Activated T-cell treated with anti-CD3 and anti-CD28 coated beads for 4 hours (primary cell): ENCODE measurements at regions not wholly inside any gene's neighbourhood (a gene's known extent, or its start where the extent isn't known, plus 50 kb on each side); places are given as distances from the start of the nearest gene placed in this dataset.

ENCODE experiments used
- DNase-seq: peaks from one replicate; pipeline ENCODE4 v3.0.0-alpha.2; 2020

DNA sequence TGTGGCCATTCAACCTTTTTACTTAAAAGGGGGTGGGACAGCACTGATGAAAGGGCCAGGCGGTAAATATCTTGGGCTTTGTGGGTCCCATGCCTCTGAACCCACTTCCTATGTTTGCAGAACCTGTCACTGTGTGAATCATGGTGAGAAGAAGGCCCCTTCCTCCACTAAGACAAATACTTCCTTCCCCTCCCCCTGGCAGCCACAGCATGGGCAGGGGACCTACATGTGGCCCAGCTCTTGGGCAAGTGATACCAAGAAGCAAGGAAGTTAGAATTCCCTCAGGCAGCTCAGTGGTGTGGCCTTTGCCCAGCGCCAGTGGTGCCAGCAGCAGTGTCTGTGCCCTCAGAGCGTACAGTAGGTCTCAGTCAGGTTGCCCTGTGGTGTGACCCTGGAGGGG is 168.6 kb downstream of the TRIM33 start:
- no peak for DNase-seq

DNA sequence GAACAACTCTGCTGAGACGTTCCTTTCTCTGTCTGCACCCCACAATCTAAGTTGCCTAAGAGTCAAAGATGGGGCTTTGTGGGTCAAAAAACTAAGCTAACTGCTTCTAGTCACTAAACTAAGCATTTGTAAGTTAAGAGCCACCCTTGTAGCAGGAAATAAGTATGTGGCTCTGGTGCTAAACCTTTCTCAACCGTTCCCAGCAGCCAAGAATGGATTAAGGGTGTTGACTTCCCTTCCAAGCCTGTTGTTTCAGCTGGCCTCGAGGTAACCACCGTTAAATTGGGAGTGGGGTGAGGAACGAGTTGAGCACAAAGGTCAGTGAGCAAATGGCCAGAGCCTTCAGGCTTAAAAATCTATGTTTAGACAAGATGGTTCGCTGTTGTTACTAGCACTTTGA is 169.1 kb downstream of the TRIM33 start:
- DNase-seq = no peak

DNA sequence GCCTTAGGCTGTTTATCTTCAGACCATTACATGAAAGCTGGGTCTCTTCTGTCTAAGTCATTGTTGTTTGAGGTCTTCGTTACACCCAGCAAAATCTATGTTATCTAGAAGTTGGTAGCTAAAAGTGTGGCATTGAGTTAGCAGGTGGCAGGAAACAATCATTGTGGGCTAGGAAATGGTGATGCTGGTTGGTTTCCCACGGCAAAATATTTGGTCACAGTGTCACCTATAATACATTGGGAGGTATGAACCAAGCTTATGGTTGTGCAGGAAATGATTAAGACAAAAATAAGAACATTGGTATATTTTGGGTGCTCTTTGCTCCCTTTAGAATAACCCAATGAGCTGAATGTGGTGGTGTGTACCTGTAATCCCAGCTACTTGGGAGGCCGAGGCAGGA is 169.7 kb downstream of the TRIM33 start:
- no peak for DNase-seq

DNA sequence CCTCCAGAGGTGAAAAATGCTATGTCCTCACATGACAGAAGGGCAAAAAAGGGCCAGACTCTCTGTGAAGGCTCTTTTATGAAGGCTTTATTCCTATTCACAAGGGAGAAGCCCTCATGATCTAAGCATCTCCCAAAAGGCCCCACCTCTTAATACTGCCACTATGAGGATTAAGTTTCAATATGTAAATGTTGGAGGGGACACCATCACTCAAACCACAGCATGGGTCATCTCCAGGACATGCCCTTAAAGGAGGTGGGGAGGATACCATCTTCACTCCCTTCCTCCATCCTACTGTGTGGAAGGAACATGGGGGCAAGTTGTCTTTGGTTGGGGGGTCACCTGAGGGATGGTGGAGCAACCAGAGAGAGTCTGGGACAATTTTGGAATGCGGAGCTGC is 170.1 kb downstream of the TRIM33 start:
- no peak for DNase-seq

DNA sequence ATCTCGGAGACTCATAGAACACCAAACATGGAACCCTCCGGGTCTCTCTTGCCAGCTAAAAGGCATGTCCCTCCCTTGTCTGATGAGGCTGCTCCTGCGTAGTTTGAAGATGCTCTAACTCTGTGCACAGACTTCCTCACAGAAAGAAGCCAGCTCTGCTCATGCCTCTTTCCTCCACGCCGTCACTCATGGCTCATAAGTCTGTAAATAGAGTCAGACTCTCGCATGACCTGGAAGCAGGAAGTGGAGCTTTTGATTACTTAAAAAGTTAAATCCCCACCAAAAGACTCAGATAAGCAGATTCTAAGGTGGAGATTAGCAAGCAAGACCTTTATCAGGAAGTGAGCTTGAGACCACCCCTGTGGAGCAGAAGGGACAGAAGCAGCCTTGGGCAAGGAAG is 171.6 kb downstream of the TRIM33 start:
- no peak for DNase-seq

DNA sequence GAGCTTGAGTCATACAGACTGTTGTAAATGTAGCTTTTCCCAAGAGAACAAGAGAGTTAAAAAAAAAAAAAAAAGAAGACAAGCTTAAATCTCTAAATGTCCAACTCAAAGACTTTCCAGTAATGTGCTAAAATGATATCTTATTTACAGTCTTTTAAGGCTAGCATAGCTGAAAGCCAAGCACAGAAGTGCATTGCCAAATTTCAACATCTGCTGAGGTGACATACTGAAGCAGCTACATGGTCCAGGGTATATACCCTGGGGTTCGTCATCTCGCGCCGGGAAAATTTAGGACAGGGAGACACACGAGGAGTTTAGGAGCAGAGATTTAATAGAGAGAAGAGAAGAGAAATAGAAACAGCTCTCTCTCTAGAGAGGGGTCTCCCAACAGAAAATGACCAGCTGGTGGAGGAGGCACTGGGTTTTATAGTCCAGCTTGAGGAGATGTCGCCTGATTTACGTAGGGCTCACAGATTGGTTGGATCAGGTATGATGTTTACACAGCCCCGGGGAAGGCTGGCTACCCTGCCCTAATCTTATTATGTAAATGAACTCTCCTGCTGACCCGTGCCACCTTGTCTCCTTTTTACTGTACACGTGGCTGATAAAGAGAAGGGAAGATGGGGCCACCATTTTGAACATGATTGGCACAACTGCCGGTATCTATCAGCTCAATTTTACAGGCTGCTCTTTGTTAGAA is 172.7 kb downstream of the TRIM33 start:
- no peak for DNase-seq

DNA sequence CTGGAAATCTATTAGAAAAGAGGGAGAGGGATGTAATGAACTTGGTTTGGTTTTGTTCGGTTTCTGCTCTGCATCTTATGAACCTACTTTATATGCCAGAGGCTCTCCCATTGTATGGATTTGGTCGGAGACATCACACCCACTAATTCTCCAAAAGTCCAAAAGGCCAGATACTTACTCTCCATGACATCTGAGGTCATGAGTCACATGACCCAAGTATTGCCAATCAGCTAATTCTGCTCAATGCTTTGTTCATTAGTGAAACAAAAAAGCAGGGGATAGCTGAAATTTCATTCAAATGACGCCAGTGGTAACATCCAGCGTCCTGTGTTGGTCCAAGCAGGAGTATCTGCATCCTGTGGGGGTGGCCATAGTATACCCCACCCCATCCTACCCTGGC is 173.6 kb downstream of the TRIM33 start:
- DNase-seq = no peak

DNA sequence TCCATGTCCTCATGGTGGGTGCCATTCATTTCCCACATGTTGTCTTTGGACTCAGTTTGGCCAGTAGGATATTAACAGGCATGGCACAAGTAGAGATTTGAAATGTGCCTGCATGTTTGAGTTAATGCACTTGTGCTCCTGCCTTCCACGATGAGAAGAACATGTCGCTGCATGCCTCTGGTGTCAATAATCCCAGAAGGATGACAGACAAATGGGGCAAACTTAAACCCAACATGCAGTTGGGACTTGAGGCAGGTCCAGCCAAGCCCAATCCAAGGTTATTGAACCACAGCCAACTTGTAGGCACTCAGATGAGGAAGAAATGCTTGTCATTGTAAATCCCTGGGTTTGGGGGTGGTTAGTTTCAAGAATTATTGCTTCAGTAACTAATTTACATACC is 174.6 kb downstream of the TRIM33 start:
- no peak for DNase-seq

DNA sequence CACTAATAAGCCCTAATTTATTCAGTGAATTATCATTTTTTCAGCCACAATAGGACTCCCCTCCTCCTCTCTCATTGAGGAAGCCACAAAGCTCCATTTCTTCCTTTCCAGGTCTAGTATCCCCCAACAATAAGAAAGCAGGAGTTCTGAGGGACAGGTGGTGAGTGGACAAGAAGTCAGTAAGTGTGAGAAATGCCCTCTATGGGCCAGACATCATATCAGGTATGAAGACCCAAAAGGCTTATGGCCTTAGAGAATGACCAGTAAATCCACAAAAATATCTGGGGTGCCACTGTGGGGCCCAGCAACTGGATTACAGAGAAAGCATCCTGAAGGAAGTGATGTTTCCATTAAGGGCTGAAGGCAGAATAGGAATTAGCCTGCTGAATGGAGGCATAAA is 175.7 kb downstream of the TRIM33 start:
- DNase-seq = no peak

DNA sequence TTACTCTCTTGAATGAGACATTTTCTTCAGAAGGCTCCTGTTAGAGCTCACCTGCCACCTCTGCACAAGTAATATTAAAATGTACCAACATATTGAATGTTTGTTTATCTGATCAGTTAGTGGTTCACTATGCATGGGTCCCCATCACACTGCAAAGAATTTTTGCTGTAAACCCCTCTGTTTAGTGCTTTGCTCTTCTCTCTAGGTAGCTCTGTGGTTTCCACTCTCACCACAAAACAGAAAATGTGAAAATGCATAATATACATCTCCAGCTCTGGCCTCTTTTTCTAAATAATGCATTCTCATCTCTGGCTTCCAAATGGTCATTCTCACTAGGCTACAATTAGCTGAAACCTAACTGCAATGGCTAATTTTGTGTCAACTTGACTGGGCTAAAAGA is 176.7 kb downstream of the TRIM33 start:
- DNase-seq = no peak

DNA sequence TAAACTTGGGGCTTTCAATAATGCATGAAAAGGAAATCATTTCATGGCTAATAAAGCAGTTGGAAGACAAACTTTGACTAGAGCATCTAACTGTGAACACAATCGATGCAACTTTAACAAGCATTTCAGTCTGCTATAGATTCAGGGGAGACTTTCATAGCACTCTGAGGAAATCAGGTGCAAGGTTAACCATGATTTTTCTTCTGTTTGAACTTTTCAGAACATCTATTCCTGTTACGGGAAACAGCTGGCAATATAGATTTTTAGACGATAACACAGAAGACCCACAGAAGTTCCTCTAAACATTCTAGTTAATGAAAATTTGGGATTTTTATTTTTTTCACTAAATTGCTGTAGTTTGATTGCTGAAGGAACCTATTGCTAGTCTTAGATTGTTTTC is 177.3 kb downstream of the TRIM33 start:
- DNase-seq = no peak

DNA sequence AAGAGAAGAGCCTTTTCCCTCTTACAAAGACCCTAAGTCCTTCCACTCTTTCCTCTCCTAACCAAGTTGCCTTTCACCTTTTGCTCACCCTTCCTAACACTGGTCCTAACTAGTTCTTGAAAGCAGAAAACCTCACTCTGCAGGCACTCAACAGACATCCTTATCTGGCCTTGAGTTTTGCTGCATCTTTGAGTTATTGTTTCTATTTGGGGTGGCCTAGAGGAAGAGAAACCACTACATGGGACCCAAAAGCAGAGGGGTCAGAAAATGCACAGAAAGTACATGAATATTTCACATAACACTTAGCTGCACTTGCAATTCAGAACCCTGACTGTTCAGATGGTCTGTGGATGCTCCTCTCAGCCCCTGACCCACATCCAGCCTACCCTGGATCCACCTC is 178.3 kb upstream of the SYT6 start:
- DNase-seq = no peak

DNA sequence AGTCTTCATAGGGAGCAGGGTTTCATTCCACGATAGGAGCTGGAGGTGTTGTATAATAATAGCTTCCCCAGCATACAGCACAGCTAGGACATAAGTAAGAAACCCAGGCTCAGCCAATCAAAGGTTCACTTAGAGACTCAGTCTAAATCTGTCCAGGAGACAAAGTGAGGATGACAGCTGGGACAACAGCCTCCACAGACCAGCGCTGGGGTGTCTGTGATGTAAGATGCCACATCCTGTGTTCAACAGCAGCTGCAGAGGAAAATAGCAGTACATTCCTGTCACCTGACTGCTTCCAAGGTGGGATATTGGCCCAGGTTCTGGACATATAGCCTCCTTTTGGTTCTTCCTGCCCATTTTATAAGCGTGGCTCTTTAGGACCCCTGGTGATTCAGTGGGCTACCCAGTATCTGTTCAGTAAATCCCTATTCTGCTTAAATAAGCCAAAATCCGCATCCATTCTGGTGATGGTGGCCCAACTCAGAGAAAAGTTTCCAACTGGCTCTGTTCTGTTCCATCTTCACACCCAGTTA is 176.8 kb upstream of the SYT6 start:
- no peak for DNase-seq

DNA sequence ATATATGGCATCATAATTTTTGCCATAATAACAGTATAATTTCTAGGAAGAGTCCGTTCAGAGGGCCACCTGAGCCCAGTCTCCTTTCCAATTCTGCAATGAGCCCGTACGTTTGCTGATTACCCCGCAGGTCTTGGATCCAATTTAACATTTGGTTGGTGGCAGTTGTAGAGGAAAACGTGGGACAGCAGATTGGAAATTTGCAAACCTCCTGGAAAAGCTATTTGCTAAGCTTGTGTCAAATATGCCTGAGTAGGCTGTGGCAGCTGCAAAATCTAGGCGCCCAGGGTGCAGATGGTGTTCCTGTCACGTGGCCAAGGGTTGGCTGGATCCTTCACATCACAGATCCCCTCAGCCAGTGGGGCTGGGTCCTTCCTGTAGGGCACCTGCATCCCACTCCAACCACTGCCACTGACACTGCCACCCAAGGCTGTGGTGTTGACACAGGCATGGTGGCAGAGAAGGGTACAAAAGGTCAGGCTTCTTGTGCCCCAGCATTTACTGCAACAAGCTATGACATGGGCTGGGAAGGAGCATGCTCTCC is 174.8 kb upstream of the SYT6 start:
- DNase-seq = no peak

DNA sequence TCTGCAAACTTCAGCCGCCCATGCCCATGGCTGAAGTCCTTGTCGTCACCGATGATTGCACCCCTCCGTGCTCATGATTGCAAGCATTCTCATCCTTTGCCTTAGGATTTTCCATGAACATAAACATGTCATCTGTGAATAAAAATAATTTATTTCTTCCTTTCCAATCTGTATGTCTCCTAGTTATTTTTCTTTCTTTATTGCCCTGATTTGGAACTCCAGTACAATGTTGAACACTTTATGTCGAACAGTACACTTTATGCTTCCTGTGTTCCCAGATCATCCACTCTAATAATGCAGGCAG is 170.9 kb upstream of the SYT6 start:
- DNase-seq = no peak

DNA sequence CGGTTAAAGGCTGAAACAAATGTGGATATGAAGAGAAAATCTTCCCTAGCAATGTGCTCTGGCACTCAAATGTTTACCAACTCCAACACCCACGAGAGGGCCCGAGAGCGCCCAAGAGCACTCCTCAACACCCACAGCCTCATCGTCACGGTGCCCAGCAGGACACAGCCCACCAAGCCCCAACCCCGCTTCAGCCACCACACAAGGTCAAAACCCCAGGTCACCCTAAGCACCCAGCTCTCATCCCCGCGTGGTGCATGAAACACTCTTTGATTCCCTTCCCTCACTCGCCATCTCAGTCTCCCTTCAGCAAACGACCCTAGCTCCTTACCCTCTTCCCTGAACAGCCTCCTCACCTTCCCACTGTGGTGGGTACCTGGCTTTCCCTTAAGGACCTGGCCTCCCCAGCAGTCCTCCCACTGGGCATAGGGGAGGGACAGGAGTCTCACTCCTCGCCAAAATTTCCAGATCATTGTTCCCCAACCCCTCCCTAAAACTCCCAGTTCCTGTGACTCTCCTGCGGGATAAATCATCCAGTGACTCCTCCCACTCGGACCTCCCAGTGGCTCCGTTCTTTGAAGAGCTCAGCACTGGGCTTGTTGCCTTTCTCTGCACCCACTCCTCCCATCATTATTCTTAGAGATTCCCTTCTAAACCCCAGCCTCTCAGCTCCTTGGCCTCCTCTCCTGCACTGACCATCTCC is 170.4 kb upstream of the SYT6 start:
- no peak for DNase-seq

DNA sequence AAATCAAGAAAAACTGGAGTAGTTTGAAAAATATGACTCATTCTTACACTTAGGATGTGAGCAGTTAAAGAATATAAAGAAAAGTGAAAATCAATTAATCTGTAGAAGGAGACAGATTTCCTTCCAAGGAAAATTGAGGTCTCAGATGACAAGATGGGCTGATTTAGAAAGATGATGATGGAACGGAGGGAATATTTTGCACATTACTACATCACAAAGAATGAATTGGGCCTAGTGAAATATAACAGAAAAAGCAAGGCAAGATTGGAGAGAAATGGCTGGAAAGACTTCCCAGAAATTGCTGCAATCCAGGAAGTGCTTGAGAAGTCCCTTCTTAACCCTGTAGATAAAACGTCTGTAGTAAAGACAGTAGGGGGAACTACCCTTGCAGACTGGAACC is 169.1 kb upstream of the SYT6 start:
- no peak for DNase-seq

DNA sequence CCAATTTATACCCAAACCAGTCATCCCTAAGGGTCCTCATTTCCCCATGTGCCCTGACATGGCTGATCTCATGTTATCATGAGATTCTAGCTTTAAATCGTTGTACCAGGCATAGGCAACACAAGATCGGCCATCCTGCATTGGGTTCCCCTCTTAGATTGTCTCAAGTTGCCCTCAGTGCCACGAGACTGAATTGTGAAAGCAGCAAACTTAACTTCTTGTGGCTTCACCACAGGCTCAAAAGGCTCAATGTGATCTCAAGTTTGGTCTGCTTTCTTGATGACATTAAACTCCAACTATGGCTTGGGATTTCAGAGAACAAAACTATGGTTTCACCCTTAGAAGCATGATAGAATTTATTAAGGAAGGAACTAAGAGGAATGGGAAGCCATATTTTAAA is 168.5 kb upstream of the SYT6 start:
- no peak for DNase-seq

DNA sequence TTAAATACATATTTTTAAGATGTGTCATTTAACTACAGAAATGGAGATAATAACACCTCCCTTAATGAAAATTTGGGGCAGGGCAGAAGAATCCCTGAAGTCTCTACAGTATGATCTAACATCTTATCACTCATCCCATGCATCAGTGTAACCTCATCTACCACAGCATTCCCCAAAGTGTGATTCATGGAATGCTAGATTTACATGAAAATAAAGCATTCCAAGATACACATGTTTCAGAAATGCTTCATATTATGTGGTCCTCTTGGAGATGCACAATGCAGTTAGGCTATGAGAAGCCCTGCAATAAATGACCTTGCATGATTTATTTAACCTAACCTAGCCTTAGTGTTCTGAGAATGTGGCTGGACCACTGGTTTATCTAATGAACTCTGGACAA is 166.9 kb upstream of the SYT6 start:
- DNase-seq = no peak

DNA sequence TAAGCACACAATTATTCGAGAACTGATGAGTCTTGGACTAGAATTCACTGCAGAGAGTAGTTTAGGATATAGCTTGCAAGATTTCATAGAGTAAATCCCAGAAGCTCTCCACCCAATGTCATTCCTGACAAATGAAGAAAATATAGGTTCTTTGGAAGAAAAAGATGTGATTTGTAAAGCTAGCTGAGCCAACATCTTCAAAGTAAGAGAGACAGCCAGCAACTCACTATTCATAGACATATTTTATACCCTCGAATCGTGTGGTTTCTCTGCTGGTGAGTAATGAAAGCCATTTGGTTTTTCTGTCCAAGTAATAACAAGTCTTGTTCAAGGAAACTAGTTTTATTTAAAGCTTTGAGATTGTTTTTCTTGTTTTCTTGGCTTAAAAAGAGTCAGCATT is 165.7 kb upstream of the SYT6 start:
- DNase-seq = no peak

DNA sequence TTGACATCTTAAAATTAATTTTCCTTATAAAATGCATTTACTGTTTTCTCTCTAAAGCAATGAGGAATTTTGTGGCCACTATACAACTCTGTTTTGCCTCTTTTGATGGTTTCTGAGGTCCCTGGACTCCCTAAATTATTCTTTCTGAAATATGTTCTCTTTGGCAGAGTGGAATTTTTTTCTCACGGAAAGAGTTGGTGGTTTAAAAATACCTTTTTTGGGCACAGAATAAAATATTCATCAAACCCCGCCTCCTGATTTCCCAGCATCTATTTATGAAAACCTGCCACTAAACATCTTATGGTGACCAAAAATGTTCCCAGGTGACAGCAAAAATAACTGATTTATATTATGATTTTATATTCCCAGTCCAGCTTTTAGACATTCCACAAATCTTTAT is 165.3 kb upstream of the SYT6 start:
- DNase-seq = no peak

DNA sequence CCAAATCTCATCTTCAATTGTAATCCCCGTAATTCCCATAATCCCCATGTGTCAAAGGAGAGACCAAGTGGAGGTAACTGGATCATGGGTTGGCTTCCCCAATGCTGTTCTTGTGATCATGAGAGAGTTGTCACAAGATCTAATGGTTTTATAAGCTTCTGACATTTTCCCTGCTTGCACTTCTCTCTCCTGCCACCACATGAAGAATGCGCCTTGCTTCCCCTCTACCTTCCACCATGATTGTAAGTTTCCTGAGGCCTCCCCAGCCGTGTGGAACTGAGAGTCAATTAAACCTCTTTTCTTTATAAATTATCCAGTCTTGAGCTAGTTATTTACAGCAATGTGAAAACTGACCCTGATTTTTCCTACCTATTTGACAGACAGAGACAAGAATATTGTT is 162.5 kb upstream of the SYT6 start:
- no peak for DNase-seq

DNA sequence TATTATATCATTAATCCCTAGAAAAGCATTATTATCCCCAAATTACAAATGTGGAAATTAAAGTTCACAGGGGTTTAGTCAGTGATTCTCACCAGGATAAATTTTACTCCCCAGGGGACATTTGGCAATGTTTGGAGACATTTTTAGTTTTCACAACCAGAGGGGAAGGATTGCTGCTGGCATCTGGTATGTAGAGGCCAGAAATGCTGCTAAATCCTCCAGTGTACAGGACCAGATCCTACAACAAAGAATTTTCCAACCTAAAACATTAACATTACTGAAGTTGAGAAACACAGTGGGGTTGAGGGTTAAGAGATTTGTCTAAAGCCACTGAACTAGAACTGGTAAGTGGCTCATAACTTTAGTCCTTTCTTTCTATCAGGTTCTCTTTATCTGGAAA is 162.0 kb upstream of the SYT6 start:
- no peak for DNase-seq

DNA sequence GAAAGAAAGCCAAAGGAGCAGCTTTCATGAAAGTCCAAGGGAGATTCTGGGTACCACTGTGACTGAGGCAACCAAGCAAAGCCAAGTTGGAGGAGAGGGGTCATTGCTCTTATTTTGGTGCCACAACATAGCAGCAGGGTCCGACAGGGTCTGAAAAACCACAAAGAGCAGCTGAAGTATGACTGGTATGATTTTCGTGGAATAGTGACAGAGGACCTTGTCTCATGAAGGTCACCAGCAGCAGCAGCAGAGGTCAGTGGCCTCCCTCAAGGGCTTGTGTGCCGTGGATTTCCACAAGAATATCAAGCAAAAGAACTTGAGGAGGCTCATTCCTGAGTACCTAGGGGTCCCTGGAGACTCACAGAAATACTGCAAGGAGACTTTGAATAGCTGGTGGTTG is 160.9 kb upstream of the SYT6 start:
- no peak for DNase-seq

DNA sequence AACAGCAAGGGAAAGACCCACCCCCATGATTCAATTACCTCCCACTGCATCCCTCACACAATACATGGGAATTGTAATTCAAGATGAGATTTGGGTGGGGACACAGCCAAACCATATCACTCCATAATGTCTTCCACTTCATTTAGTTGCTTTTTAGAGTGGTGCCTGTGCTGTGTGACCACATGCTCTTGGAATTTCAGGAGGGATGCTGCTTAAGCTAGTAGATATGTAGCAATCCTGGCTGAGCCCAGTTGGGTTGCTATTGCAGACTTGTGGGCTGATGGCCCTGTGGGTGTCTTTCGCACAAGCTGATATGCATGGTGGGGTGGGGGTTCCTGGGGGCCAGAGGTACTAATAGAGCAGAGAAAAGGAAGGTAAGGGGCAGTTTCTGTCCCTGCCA is 160.4 kb upstream of the SYT6 start:
- no peak for DNase-seq
